Neutrophil (primary cell): ENCODE measurements at regions not wholly inside any gene's neighbourhood (a gene's known extent, or its start where the extent isn't known, plus 50 kb on each side); places are given as distances from the start of the nearest gene placed in this dataset.

ENCODE experiments used
- H3K27ac ChIP-seq: fragments of 200-600 bp; sonication (generic); 2 replicates; pipeline ENCODE4 v1.5.1; 2016; ENCODE audit warnings: mild to moderate bottlenecking, moderate library complexity
- H3K27me3 ChIP-seq: fragments of 200-600 bp; sonication (generic); 2 replicates; pipeline ENCODE4 v1.6.0; 2016; ENCODE audit warnings: mild to moderate bottlenecking
- H3K36me3 ChIP-seq: fragments of 200-600 bp; sonication (generic); 2 replicates; pipeline ENCODE4 v1.5.1; 2017
- H3K4me1 ChIP-seq, 2 experiments: fragments of 200-600 bp in 1 of 2; sonication (generic) in 1 of 2; 1 replicate in 1 of 2; 2 replicates in 1 of 2; pipeline versions ENCODE4 v1.5.1 to v1.6.1; 2013 to 2016; ENCODE audit warnings: low read depth in 1 of 2, low read length in 1 of 2, mild to moderate bottlenecking in 1 of 2, moderate library complexity in 1 of 2; ENCODE audit not compliant: control insufficient read depth in 1 of 2, insufficient read depth in 1 of 2
- H3K4me3 ChIP-seq, 2 experiments: fragments of 200-600 bp in 1 of 2; sonication (generic) in 1 of 2; 1 replicate in 1 of 2; 2 replicates in 1 of 2; pipeline ENCODE4 v1.5.1; 2013 to 2016; ENCODE audit warnings: low read depth in 1 of 2, low read length in 1 of 2, mild to moderate bottlenecking in 1 of 2, moderate library complexity in 1 of 2
- H3K9me3 ChIP-seq: fragments of 200-600 bp; sonication (generic); 2 replicates; pipeline ENCODE4 v1.5.1; 2016
- TF ChIP-seq, protein P1 (sequence below): fragments of 200-600 bp; sonication (generic); IDR thresholded peaks from 2 replicates; pipeline ENCODE4 v1.5.1; 2016; ENCODE audit warnings: antibody characterized with exemption

DNA sequence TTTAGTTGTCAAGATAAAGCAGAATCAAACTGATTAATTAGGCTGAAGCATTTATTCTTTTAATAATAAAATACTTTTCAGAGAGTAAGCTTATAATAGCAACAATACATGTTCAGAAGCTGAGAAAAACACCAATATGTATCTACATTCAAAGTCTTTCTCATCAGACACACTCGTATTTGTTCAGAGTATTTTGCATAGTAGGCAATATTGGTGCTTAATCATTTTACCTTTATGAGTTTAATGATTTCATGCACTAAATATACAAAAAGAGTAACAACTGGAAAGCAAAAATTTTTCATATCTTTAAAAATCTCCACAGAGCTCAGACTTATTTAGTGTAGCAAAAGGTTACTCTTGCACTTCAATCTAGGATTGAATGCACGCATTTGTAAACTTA is 313.9 kb downstream of the ZEB2 start:
- Histone ChIP-seq H3K9me3 (no peaks in the 10 kb centered on the region), H3K4me3 (no peak overlapping the region), H3K27ac (no peak overlapping the region), H3K27me3 (no peaks in the 10 kb centered on the region), H3K36me3 (peaks cover 40% of the 10 kb centered on the region), H3K4me1 (no peaks in the 10 kb centered on the region)
- TF ChIP-seq, protein P1, sequence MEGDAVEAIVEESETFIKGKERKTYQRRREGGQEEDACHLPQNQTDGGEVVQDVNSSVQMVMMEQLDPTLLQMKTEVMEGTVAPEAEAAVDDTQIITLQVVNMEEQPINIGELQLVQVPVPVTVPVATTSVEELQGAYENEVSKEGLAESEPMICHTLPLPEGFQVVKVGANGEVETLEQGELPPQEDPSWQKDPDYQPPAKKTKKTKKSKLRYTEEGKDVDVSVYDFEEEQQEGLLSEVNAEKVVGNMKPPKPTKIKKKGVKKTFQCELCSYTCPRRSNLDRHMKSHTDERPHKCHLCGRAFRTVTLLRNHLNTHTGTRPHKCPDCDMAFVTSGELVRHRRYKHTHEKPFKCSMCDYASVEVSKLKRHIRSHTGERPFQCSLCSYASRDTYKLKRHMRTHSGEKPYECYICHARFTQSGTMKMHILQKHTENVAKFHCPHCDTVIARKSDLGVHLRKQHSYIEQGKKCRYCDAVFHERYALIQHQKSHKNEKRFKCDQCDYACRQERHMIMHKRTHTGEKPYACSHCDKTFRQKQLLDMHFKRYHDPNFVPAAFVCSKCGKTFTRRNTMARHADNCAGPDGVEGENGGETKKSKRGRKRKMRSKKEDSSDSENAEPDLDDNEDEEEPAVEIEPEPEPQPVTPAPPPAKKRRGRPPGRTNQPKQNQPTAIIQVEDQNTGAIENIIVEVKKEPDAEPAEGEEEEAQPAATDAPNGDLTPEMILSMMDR: no peak

DNA sequence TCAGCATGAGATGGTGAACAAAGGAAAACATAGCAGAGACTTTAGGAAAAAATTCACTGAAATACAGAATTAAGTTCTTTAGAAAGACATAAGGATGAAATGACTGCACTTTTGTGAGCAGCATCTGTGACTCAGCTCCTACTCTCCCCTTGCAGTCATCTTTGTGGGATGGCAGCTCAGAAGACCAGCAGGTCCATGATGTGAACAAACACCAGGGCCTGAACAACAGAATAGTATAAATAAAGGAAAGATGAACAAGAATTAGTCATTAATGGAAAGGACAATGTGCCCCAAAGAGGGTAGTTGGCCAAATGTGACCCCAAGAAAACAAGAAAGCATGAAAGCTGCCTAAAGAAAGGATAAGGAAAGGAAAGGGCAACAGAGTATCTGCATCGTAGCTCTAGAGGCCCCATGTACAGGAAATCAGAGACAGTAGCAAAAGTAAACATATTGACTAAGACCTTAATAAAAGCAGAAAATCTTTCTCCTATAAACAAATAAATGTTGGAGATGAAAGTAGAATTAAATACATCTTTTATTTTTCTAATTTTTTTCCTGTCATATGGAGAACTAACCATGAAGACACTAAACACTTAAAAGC is 318.0 kb downstream of the ZEB2 start:
- no peak overlapping the region for H3K4me3 ChIP-seq
- peaks cover 12 to 16% of the 10 kb centered on the region in 2 experiments for H3K4me1 ChIP-seq
- TF ChIP-seq, protein P1: no peak
- H3K27me3 ChIP-seq: no peaks in the 10 kb centered on the region
- peaks cover 10% of the 10 kb centered on the region for H3K36me3 ChIP-seq
- H3K27ac ChIP-seq: no peak overlapping the region
- no peaks in the 10 kb centered on the region for H3K9me3 ChIP-seq

DNA sequence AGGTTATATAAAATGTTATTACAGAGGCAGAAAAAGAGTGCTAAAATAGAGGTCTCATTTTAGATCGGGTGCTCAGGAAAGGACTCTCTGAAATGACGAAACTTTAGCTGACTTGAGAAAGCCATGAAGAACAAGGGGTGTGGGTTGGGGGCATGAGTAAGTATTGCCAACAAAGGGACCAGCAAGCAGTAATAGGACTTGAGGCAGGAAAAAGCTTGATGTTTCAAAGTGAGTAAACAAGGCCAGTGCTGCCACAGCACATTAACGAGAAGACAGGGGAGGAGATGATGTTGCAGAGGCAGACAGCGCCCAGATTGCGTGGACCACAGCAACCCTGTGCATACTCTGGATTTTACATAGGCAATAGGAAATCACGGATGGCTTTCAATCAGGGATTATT is 318.8 kb downstream of the ZEB2 start:
- Histone ChIP-seq H3K4me3 (no peak overlapping the region), H3K27ac (no peak overlapping the region), H3K27me3 (no peaks in the 10 kb centered on the region), H3K9me3 (no peaks in the 10 kb centered on the region), H3K4me1 (peaks cover 12 to 16% of the 10 kb centered on the region in 2 experiments), H3K36me3 (peaks cover 2% of the 10 kb centered on the region)
- TF ChIP-seq, protein P1: no peak

DNA sequence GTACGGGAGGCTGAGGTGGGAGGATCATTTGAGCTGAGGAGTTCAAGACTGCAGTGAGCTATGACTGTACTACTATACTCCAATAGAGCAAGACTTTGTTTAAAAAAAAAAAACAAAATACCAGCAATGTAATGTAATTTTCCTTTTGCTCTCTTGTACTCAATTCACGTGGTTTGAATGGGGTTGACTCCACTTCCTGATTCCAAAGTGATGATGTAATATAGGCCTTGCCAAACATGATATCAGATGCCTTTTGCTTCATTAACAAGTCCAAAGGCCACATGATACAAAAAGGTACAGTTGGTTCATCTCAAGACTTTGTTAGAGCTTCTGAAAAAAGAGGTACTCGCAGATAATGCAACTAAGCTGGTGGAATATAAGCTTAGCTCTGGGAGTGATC is 321.8 kb downstream of the ZEB2 start:
- Histone ChIP-seq H3K4me1 (peaks cover 12 to 16% of the 10 kb centered on the region in 2 experiments), H3K4me3 (no peak overlapping the region), H3K27ac (peak overlapping the region; percentile 58), H3K9me3 (no peaks in the 10 kb centered on the region), H3K27me3 (no peaks in the 10 kb centered on the region), H3K36me3 (no peaks in the 10 kb centered on the region)
- TF ChIP-seq, protein P1: no peak

DNA sequence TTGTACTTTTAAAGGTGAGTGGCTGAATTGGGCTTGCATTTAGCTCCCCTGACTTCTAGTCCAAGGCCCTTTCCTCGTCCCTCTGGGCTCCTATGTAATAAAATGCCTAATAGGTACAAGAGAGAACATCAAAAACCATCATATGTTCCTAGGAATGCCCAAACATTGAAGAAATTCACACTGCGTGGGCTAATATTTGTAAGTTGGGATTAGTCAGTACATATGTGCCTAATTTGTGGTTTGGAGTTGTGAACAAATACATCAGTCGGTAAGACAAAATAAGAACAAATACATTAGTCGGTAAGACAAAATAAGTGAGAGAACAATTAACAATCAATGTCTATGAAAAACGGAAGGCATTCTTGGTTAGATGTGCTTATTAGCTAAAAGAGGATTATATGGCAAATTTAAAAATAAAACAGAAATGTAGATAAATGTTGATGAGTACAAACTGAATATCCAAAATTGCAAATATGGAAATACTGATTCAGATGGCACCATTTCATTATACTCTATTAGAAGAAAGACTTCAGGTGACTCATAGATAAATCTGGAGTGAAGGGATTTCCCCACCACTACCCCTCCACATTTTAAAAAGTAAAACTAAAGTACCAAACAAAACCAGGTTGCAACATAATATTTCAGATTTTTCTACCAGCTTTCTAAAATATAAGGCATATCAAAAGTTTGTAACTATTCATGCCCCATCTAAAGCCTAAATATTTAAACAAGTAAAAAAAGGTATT is 325.4 kb downstream of the ZEB2 start:
- Histone ChIP-seq H3K4me3 (no peak overlapping the region), H3K36me3 (no peaks in the 10 kb centered on the region), H3K4me1 (peaks cover 25 to 37% of the 10 kb centered on the region in 2 experiments), H3K27me3 (no peaks in the 10 kb centered on the region), H3K27ac (no peak overlapping the region), H3K9me3 (no peaks in the 10 kb centered on the region)
- TF ChIP-seq, protein P1: no peak
